EL (cell line): ENCODE measurements at regions not wholly inside any gene's neighbourhood (a gene's known extent, or its start where the extent isn't known, plus 50 kb on each side); places are given as distances from the start of the nearest gene placed in this dataset.
"Not testable (repeated sequence)": the region's sequence is repeated elsewhere in the genome, so short reads cannot be mapped to it uniquely, and the experiment has no call there.

Experiments
- DNase-seq: peaks from one replicate; pipeline ENCODE4 v3.0.0-alpha.2; 2016

GRCh38 chr9:75461183-75461582, 372.9 kb downstream of the OSTF1 start:
- DNase-seq, result no peak

- no peak for DNase-seq
Measured at GRCh38 chr9:75462866-75463265, 374.6 kb downstream of the OSTF1 start.

- DNase-seq, result no peak
Measured at GRCh38 chr9:75463871-75464270, 375.6 kb downstream of the OSTF1 start.

- no peak for DNase-seq
Measured at GRCh38 chr9:75464726-75465125, 376.4 kb downstream of the OSTF1 start.

- no peak for DNase-seq
Measured at GRCh38 chr9:75467142-75467541, 378.8 kb downstream of the OSTF1 start.

GRCh38 chr9:75471549-75472114, 383.3 kb downstream of the OSTF1 start:
- DNase-seq, result no peak

GRCh38 chr9:75482566-75482965, 394.3 kb downstream of the OSTF1 start:
- no peak for DNase-seq

GRCh38 chr9:75483636-75484035, 395.3 kb downstream of the OSTF1 start:
- no peak for DNase-seq

- DNase-seq, result no peak
Measured at GRCh38 chr9:75487856-75488718, 399.8 kb downstream of the OSTF1 start.

- DNase-seq, result no peak
Measured at GRCh38 chr9:75488719-75489110, 400.4 kb downstream of the OSTF1 start.

- DNase-seq, result no peak
Measured at GRCh38 chr9:75490326-75490725, 400.1 kb upstream of the PCSK5 start.

- no peak for DNase-seq
Measured at GRCh38 chr9:75491533-75491932, 398.9 kb upstream of the PCSK5 start.

GRCh38 chr9:75499812-75500211, 390.7 kb upstream of the PCSK5 start:
- DNase-seq, result no peak

- DNase-seq, result no peak
Measured at GRCh38 chr9:75500479-75500878, 390.0 kb upstream of the PCSK5 start.

- not testable (repeated sequence) for DNase-seq
Measured at GRCh38 chr9:75500940-75501339, 389.5 kb upstream of the PCSK5 start.

- DNase-seq, result no peak
Measured at GRCh38 chr9:75504721-75505120, 385.8 kb upstream of the PCSK5 start.

- no peak for DNase-seq
Measured at GRCh38 chr9:75505654-75506053, 384.8 kb upstream of the PCSK5 start.

GRCh38 chr9:75529463-75529862, 361.0 kb upstream of the PCSK5 start:
- no peak for DNase-seq

GRCh38 chr9:75531588-75531987, 358.9 kb upstream of the PCSK5 start:
- DNase-seq, result no peak

- no peak for DNase-seq
Measured at GRCh38 chr9:75532233-75533050, 358.0 kb upstream of the PCSK5 start.

GRCh38 chr9:75539523-75539922, 350.9 kb upstream of the PCSK5 start:
- no peak for DNase-seq

- DNase-seq, result no peak
Measured at GRCh38 chr9:75540185-75540584, 350.3 kb upstream of the PCSK5 start.

- DNase-seq, result no peak
Measured at GRCh38 chr9:75541734-75542133, 348.7 kb upstream of the PCSK5 start.

GRCh38 chr9:75544815-75545214, 345.7 kb upstream of the PCSK5 start:
- no peak for DNase-seq
